GM21381 (cell line): ENCODE measurements at regions not wholly inside any gene's neighbourhood (a gene's known extent, or its start where the extent isn't known, plus 50 kb on each side); places are given as distances from the start of the nearest gene placed in this dataset.
"Not testable (repeated sequence)": the region's sequence is repeated elsewhere in the genome, so short reads cannot be mapped to it uniquely, and the experiment has no call there.

Experiments used
- ATAC-seq: cut with Tn5 transposase; IDR thresholded peaks from one replicate; pipeline ENCODE4 v1.9.1; 2021; ENCODE audit warnings: mild to moderate bottlenecking, moderate library complexity; ENCODE audit not compliant: unreplicated experiment

- no peak for ATAC-seq
Measured at GRCh38 chr6:114862064-114862463, 519.2 kb upstream of the HS3ST5 start.

- ATAC-seq = no peak
Measured at GRCh38 chr6:114844359-114844758, 501.5 kb upstream of the HS3ST5 start.

DNA sequence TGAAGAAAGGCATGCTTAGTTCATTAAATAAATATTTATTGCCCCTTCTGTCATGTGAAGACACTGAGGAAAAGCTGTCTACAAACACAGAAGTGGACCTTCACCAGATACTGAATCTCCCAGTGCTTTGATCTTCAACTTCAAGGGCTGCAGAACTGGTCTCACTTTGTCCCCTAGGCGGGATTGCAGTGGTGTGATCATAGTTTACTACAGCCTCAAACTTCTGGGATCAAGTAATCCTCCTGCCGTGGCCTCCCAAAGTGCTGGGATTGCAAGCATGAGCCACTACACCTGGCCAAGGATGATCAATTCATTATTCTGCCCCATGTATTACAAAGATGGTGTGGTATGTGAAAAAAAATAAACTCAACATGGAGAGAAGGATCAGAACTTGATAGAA, 496.2 kb upstream of the HS3ST5 start:
- no peak for ATAC-seq

GRCh38 chr6:114833211-114833610, 490.4 kb upstream of the HS3ST5 start:
- no peak for ATAC-seq

GRCh38 chr6:114830515-114830914, 487.7 kb upstream of the HS3ST5 start:
- ATAC-seq = no peak

GRCh38 chr6:114827135-114827534, 484.3 kb upstream of the HS3ST5 start:
- no peak for ATAC-seq

- ATAC-seq = no peak
Measured at GRCh38 chr6:114824409-114824808, 481.6 kb upstream of the HS3ST5 start.

GRCh38 chr6:114816678-114817077, 473.9 kb upstream of the HS3ST5 start:
- ATAC-seq = no peak

DNA sequence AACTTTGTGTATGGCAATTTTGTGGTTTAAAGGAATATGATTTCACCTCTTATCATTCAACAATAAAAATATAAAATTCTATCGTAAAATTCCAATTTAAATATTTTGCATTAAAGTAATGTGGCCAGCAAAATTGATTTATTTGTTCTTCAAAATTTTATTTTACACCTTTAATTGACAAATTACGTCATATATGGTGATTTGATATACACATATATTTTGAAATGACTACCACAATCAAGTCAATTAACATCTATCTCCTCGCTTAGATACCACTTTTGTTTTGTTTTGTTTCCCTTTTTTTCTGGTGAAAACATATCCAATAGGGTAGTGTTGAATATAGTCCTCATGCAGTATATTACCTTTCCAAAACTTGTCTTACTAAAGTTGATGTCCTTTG, 467.6 kb upstream of the HS3ST5 start:
- ATAC-seq = no peak

- not testable (repeated sequence) for ATAC-seq
Measured at GRCh38 chr6:114805426-114805825, 462.6 kb upstream of the HS3ST5 start.

- ATAC-seq = no peak
Measured at GRCh38 chr6:114796576-114796975, 453.8 kb upstream of the HS3ST5 start.

DNA sequence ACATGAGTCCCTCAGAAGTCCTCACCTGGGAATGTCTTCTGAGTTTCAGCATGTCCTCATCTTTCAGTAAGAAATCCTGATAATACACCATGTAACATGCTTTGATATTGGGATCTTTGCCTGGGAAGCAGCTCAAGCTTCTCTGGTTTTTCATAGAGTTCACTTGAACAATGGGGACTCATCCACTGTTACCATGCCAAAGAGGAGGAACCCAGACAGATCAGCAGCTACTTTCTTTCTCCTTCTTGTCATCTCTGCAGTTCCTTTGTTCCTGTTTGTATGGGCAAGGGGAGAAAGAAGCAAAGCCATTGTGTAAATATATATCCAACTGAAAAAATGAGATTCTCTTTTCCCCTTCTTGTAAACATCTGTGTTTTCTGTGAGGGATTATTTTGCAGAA, 450.6 kb upstream of the HS3ST5 start:
- no peak for ATAC-seq

- no peak for ATAC-seq
Measured at GRCh38 chr6:114785235-114786127, 442.7 kb upstream of the HS3ST5 start.

DNA sequence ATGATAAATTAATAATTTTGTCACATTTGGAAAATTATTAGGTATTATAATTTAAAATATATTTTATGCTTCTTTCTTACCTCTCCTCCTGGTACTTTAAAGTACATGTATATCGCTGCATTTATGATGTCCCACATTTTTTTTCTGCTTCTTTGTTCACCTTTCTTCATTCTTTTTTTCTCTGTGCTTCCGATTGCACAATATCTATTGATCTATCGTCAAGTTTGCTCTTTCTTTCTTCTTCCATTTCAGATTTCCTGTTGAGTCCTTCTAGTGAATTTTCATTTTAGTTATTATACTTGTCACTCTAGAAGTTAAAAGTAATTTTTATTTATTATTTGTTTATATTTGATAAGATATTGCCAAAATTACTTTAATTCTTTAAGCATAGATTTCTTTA, 441.0 kb upstream of the HS3ST5 start:
- ATAC-seq = no peak

GRCh38 chr6:114783083-114783482, 440.3 kb upstream of the HS3ST5 start:
- no peak for ATAC-seq

- ATAC-seq = no peak
Measured at GRCh38 chr6:114764866-114765265, 422.0 kb upstream of the HS3ST5 start.

- ATAC-seq = no peak
Measured at GRCh38 chr6:114762145-114762544, 419.3 kb upstream of the HS3ST5 start.

DNA sequence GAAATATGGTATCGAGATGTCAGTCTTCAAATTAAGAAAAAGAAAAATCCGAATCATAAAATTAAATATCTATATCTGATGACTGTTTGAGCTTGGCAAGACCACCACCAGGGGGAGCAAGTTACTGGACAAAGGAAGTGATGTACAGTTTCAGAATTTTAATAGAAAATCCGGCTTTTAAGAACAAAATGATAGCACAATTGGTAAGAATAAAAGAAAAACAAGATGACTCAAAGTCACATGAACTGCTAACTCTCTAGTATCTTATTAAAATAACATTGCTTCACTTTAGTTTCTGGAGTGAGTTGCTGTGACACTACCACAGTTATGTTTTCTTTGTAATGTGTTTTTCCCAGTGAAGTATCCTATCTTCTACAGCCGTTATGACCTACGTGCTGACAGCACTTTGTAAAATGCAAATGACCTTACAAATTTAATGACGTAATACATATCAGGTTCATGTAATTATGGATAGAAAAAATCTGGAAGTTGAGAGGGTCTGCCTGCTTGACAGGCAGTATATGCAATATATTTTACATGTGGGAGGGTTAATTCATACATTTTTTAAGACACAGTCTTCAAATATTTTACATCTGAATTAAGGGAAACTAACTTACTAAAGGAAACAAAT, 405.3 kb upstream of the HS3ST5 start:
- no peak for ATAC-seq

DNA sequence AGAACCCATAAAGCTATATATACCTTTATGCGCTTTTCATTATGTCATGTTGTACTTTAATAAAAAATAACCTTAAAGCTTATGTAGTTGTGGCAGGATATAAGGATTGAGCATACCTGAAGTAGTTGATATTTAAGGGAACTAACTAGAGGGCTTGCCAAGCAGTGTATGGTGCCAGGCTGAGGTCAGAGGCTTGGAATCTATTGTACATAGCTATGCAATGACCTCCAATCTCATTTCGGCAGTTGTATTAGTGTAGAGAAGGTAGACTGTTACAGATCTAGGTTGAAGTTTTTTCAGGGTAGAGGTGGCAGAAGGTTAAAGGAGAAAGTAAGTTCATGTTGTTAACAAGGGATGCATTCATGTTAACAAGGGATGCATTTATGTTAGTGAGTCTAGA, 397.7 kb upstream of the HS3ST5 start:
- no peak for ATAC-seq

DNA sequence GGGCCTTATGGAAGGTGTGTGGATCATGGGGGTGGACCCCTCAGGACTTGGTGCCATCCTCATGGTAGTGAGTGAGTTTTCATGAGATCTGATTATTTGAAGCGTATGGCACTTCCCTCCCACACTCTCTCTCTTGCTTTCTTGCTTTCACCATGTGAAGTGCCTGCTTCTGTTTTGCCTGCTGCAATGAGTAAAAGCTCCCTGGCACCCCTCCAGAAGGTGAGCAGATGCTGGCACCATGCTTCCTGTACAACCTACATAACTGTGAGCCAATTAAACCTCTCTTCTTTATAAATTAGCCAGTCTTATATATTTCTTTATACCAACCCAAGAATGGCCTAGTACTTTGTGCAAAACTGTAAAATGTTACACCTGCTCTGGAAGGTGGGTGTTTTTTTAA, 396.8 kb upstream of the HS3ST5 start:
- no peak for ATAC-seq

GRCh38 chr6:114735025-114735735, 392.4 kb upstream of the HS3ST5 start:
- ATAC-seq = no peak

DNA sequence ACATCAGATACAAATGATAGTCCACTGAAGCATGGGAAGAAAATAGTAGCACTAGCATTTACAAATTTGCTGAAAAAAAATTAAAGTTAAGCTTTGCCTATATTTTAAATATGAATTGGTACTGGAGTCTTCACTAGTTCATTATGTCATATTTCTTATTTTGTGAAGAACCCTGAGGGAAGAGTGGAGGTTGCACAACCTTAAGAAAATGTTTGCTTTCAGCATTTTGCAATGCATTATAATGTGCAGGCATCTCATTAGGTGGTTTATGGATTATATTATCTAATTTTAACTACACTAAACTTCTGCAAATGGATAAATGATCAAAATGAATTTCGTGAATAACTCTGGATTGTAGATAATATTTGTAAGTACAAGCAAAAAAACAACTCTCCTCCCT, 390.8 kb upstream of the HS3ST5 start:
- no peak for ATAC-seq
